ENCODE measurements at regions not wholly inside any gene's neighbourhood (a gene's known extent, or its start where the extent isn't known, plus 50 kb on each side); places are given as distances from the start of the nearest gene placed in this dataset.

GRCh38 chr4:128376958-128377357 lies 89.3 kb upstream of the PGRMC2 start:
- intact Hi-C loops (cut with DNase I) = no loop called here
- 81 to 98% (median 94%) methylated on average over 4 of the region's 4 CpGs for WGBS, 3 donors
- Histone ChIP-seq H3K27ac (no peak overlapping the region), H3K9me3 (peaks cover 4% of the 10 kb centered on the region), H3K36me3 (ENCODE audit: insufficient read depth in 1 of 2, low read depth in 1 of 2) (no peaks in the 10 kb centered on the region), H3K4me3 (no peak overlapping the region), H3K4me1 (peaks cover 8% of the 10 kb centered on the region), H3K27me3 (ENCODE audit: insufficient read depth in 3 of 3, low read length in 2 of 3) (no peaks in the 10 kb centered on the region)
- ATAC-seq (no peak), DNase-seq (no peak)
- TF ChIP-seq CTCF (IDR thresholded peaks at IDR 0.05) = no peak

DNA sequence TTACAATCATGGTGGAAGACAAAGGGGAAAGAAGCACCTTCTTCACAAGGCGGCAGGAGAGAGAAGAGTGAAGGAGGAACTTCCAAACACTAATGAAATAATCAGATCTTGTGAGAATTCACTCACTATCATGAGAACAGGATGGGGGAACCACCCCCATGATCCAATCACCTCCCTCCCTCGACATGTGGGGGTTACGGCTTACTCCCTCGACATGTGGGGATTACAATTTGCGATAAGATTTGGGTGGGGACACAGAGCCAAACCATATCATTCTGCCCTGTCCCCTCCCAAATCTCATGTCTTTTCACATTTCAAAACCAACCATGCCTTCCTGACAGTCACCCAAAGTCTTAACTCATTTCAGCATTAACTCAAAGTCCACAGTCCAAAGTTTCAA lies 88.7 kb upstream of the PGRMC2 start:
- WGBS, 3 donors = 93 to 96% (median 93%) methylated on average over 5 of the region's 5 CpGs
- Histone ChIP-seq H3K27me3 (ENCODE audit: insufficient read depth in 3 of 3, low read length in 2 of 3) (no peaks in the 10 kb centered on the region), H3K27ac (no peak overlapping the region), H3K9me3 (peaks cover 4% of the 10 kb centered on the region), H3K4me3 (no peak overlapping the region), H3K36me3 (ENCODE audit: insufficient read depth in 1 of 2, low read depth in 1 of 2) (no peaks in the 10 kb centered on the region), H3K4me1 (peaks cover 15% of the 10 kb centered on the region)
- no peak for TF ChIP-seq CTCF (IDR thresholded peaks at IDR 0.05)
- ATAC-seq = no peak
- intact Hi-C loops (cut with DNase I) = no loop called here
- no peak for DNase-seq

- no peaks in the 10 kb centered on the region for H3K27me3 ChIP-seq (ENCODE audit: insufficient read depth in 3 of 3, low read length in 2 of 3)
- DNase-seq = no peak
- no peaks in the 10 kb centered on the region for H3K36me3 ChIP-seq (ENCODE audit: insufficient read depth in 1 of 2, low read depth in 1 of 2)
- intact Hi-C loops (cut with DNase I) = no loop called here
- peaks cover 4% of the 10 kb centered on the region for H3K9me3 ChIP-seq
- no peak overlapping the region for H3K27ac ChIP-seq
- peaks cover 20% of the 10 kb centered on the region for H3K4me1 ChIP-seq
- ATAC-seq = no peak
- no peak for TF ChIP-seq CTCF (IDR thresholded peaks at IDR 0.05)
- 60 to 71% (median 61%) methylated on average over 2 of the region's 2 CpGs for WGBS, 3 donors
- H3K4me3 ChIP-seq = no peak overlapping the region
Observed at GRCh38 chr4:128373628-128374027, 86.0 kb upstream of the PGRMC2 start.

DNA sequence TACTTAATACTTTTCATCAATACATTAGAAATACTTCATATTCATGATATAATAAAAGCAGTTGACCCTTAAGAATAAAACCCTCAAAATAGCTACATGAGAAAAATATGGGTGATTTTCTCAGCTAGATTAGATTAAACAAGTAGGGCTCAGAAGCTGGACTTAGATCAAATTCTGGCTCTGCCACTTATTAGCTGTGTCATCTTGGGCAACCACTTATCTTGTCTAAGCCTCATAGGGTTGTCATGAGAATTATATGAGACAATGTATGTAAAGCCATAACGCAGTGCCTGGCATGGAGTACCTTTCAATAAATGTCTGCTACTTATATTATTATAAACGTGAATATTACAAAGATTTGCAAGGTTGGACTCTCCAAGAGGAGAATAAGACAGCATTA lies 84.3 kb upstream of the PGRMC2 start:
- WGBS, 3 donors = 77 to 89% (median 79%) methylated on average over 2 of the region's 2 CpGs

More for the DNA sequence above, 84.3 kb upstream of the PGRMC2 start:
- H3K36me3 ChIP-seq (ENCODE audit: insufficient read depth in 1 of 2, low read depth in 1 of 2) = no peaks in the 10 kb centered on the region
- no peak for TF ChIP-seq CTCF (IDR thresholded peaks at IDR 0.05)
- no peak for DNase-seq
- no peak for ATAC-seq
- H3K4me3 ChIP-seq = peak overlapping the region; percentile 6
- peaks cover under 1% of the 10 kb centered on the region for H3K9me3 ChIP-seq
- H3K4me1 ChIP-seq = peaks cover 20% of the 10 kb centered on the region
- H3K27ac ChIP-seq = peak overlapping the region; percentile 86
- intact Hi-C loops (cut with DNase I) = no loop called here
- no peaks in the 10 kb centered on the region for H3K27me3 ChIP-seq (ENCODE audit: insufficient read depth in 3 of 3, low read length in 2 of 3)
